Esophagus squamous epithelium (tissue), 4 donors: ENCODE measurements at regions not wholly inside any gene's neighbourhood (a gene's known extent, or its start where the extent isn't known, plus 50 kb on each side); places are given as distances from the start of the nearest gene placed in this dataset.

Source experiments
- CTCF ChIP-seq, 6 experiments: fragments of 450-650 bp in 4 of 6; fragments of 200-600 bp in 2 of 6; sonication (generic) in 2 of 6; IDR thresholded peaks; one replicate each; pipeline ENCODE4 v1.5.1; 2016 to 2019; ENCODE audit warnings: antibody characterized with exemption in 6 of 6, mild to moderate bottlenecking in 4 of 6, moderate library complexity in 4 of 6
- POLR2A ChIP-seq, 4 donors: fragments of 450-650 bp; IDR thresholded peaks; one replicate each; pipeline ENCODE4 v1.6.1; 2017; ENCODE audit warnings: antibody characterized with exemption in 4 of 4, mild to moderate bottlenecking in 4 of 4, moderate library complexity in 3 of 4

- no peak for TF ChIP-seq CTCF (IDR thresholded peaks at IDR 0.05)
- no peak for TF ChIP-seq POLR2A (IDR thresholded peaks at IDR 0.05)
These were observed 404.4 kb downstream of the ARHGEF28 start for GRCh38 chr5:74030371-74030770.
